ENCODE measurements at regions not wholly inside any gene's neighbourhood (a gene's known extent, or its start where the extent isn't known, plus 50 kb on each side); places are given as distances from the start of the nearest gene placed in this dataset.

GRCh38 chr7:91796122-91796521, 84.4 kb downstream of the MTERF1 start:
- TF ChIP-seq YY1 (IDR thresholded peaks at IDR 0.05; ENCODE audit: insufficient read depth, insufficient read length) (no peak), ZNF274 (IDR thresholded peaks at IDR 0.05; ENCODE audit: low read depth, low read length) (no peak), SUZ12 (IDR thresholded peaks at IDR 0.05; ENCODE audit: extremely low read depth, insufficient read depth, insufficient read length) (no peak)
- Histone ChIP-seq H3K4me1 (ENCODE audit: insufficient read depth, insufficient read length) (no peaks in the 10 kb centered on the region), H3K9me3 (ENCODE audit: insufficient read depth, low read length) (no peaks in the 10 kb centered on the region; the same call in 1 of the 2 replicates), H3K4me3 (ENCODE audit: insufficient read length, low read depth) (no peak overlapping the region), H3K9ac (ENCODE audit: insufficient read length, low read depth) (no peak overlapping the region), H3K36me3 (ENCODE audit: insufficient read depth, insufficient read length, low read length) (no peaks in the 10 kb centered on the region), H3K27me3 (ENCODE audit: insufficient read depth, insufficient read length) (no peaks in the 10 kb centered on the region)
- no peak for DNase-seq (ENCODE audit: low read depth, low spot score)

GRCh38 chr7:91798425-91798824, 82.1 kb downstream of the MTERF1 start:
- Histone ChIP-seq H3K4me1 (ENCODE audit: insufficient read depth, insufficient read length) (no peaks in the 10 kb centered on the region), H3K9ac (ENCODE audit: insufficient read length, low read depth) (no peak overlapping the region), H3K4me3 (ENCODE audit: insufficient read length, low read depth) (no peak overlapping the region), H3K27me3 (ENCODE audit: insufficient read depth, insufficient read length) (no peaks in the 10 kb centered on the region), H3K9me3 (ENCODE audit: insufficient read depth, low read length) (no peaks in the 10 kb centered on the region; the same call in 1 of the 2 replicates), H3K36me3 (ENCODE audit: insufficient read depth, insufficient read length, low read length) (no peaks in the 10 kb centered on the region)
- no peak for TF ChIP-seq SUZ12 (IDR thresholded peaks at IDR 0.05; ENCODE audit: extremely low read depth, insufficient read depth, insufficient read length)
- TF ChIP-seq YY1 (IDR thresholded peaks at IDR 0.05; ENCODE audit: insufficient read depth, insufficient read length), result no peak
- no peak for TF ChIP-seq ZNF274 (IDR thresholded peaks at IDR 0.05; ENCODE audit: low read depth, low read length)
- no peak for DNase-seq (ENCODE audit: low read depth, low spot score)

- H3K4me3 ChIP-seq (ENCODE audit: insufficient read length, low read depth), result no peak overlapping the region
- no peaks in the 10 kb centered on the region for H3K36me3 ChIP-seq (ENCODE audit: insufficient read depth, insufficient read length, low read length)
- H3K9ac ChIP-seq (ENCODE audit: insufficient read length, low read depth), result no peak overlapping the region
- H3K4me1 ChIP-seq (ENCODE audit: insufficient read depth, insufficient read length), result no peaks in the 10 kb centered on the region
- TF ChIP-seq SUZ12 (IDR thresholded peaks at IDR 0.05; ENCODE audit: extremely low read depth, insufficient read depth, insufficient read length) (no peak), YY1 (IDR thresholded peaks at IDR 0.05; ENCODE audit: insufficient read depth, insufficient read length) (no peak), ZNF274 (IDR thresholded peaks at IDR 0.05; ENCODE audit: low read depth, low read length) (no peak)
- no peaks in the 10 kb centered on the region; the same call in 1 of the 2 replicates for H3K9me3 ChIP-seq (ENCODE audit: insufficient read depth, low read length)
- no peak for DNase-seq (ENCODE audit: low read depth, low spot score)
- no peaks in the 10 kb centered on the region for H3K27me3 ChIP-seq (ENCODE audit: insufficient read depth, insufficient read length)
Measured at GRCh38 chr7:91800389-91800788, 80.1 kb downstream of the MTERF1 start.

- no peaks in the 10 kb centered on the region for H3K27me3 ChIP-seq (ENCODE audit: insufficient read depth, insufficient read length)
- no peaks in the 10 kb centered on the region for H3K4me1 ChIP-seq (ENCODE audit: insufficient read depth, insufficient read length)
- H3K36me3 ChIP-seq (ENCODE audit: insufficient read depth, insufficient read length, low read length), result no peaks in the 10 kb centered on the region
- DNase-seq (ENCODE audit: low read depth, low spot score), result no peak
- H3K9ac ChIP-seq (ENCODE audit: insufficient read length, low read depth), result no peak overlapping the region
- TF ChIP-seq YY1 (IDR thresholded peaks at IDR 0.05; ENCODE audit: insufficient read depth, insufficient read length), result no peak
- TF ChIP-seq SUZ12 (IDR thresholded peaks at IDR 0.05; ENCODE audit: extremely low read depth, insufficient read depth, insufficient read length), result no peak
- TF ChIP-seq ZNF274 (IDR thresholded peaks at IDR 0.05; ENCODE audit: low read depth, low read length), result no peak
- H3K4me3 ChIP-seq (ENCODE audit: insufficient read length, low read depth), result no peak overlapping the region
- H3K9me3 ChIP-seq (ENCODE audit: insufficient read depth, low read length), result no peaks in the 10 kb centered on the region; the same call in 1 of the 2 replicates
Measured at GRCh38 chr7:91801331-91801983, 79.0 kb downstream of the MTERF1 start.

GRCh38 chr7:91811236-91811635, 69.3 kb downstream of the MTERF1 start:
- Histone ChIP-seq H3K4me3 (ENCODE audit: insufficient read length, low read depth) (no peak overlapping the region), H3K9me3 (ENCODE audit: insufficient read depth, low read length) (no peaks in the 10 kb centered on the region), H3K9ac (ENCODE audit: insufficient read length, low read depth) (no peak overlapping the region), H3K36me3 (ENCODE audit: insufficient read depth, insufficient read length, low read length) (no peaks in the 10 kb centered on the region), H3K4me1 (ENCODE audit: insufficient read depth, insufficient read length) (no peaks in the 10 kb centered on the region), H3K27me3 (ENCODE audit: insufficient read depth, insufficient read length) (no peaks in the 10 kb centered on the region)
- no peak for TF ChIP-seq ZNF274 (IDR thresholded peaks at IDR 0.05; ENCODE audit: low read depth, low read length)
- TF ChIP-seq YY1 (IDR thresholded peaks at IDR 0.05; ENCODE audit: insufficient read depth, insufficient read length), result no peak
- TF ChIP-seq SUZ12 (IDR thresholded peaks at IDR 0.05; ENCODE audit: extremely low read depth, insufficient read depth, insufficient read length), result no peak
- no peak for DNase-seq (ENCODE audit: low read depth, low spot score)

- H3K9me3 ChIP-seq (ENCODE audit: insufficient read depth, low read length), result no peaks in the 10 kb centered on the region
- DNase-seq (ENCODE audit: low read depth, low spot score), result no peak
- H3K36me3 ChIP-seq (ENCODE audit: insufficient read depth, insufficient read length, low read length), result no peaks in the 10 kb centered on the region
- no peaks in the 10 kb centered on the region for H3K27me3 ChIP-seq (ENCODE audit: insufficient read depth, insufficient read length)
- H3K4me1 ChIP-seq (ENCODE audit: insufficient read depth, insufficient read length), result no peaks in the 10 kb centered on the region
- H3K9ac ChIP-seq (ENCODE audit: insufficient read length, low read depth), result no peak overlapping the region
- no peak overlapping the region for H3K4me3 ChIP-seq (ENCODE audit: insufficient read length, low read depth)
- TF ChIP-seq YY1 (IDR thresholded peaks at IDR 0.05; ENCODE audit: insufficient read depth, insufficient read length) (no peak), ZNF274 (IDR thresholded peaks at IDR 0.05; ENCODE audit: low read depth, low read length) (no peak), SUZ12 (IDR thresholded peaks at IDR 0.05; ENCODE audit: extremely low read depth, insufficient read depth, insufficient read length) (no peak)
Measured at GRCh38 chr7:91811641-91812040, 68.9 kb downstream of the MTERF1 start.

- no peak for DNase-seq (ENCODE audit: low read depth, low spot score)
- H3K4me1 ChIP-seq (ENCODE audit: insufficient read depth, insufficient read length), result no peaks in the 10 kb centered on the region
Measured at GRCh38 chr7:91812388-91812787, 68.1 kb downstream of the MTERF1 start.

More at GRCh38 chr7:91812388-91812787, 68.1 kb downstream of the MTERF1 start:
- Histone ChIP-seq H3K9me3 (ENCODE audit: insufficient read depth, low read length) (no peaks in the 10 kb centered on the region), H3K4me3 (ENCODE audit: insufficient read length, low read depth) (no peak overlapping the region), H3K27me3 (ENCODE audit: insufficient read depth, insufficient read length) (no peaks in the 10 kb centered on the region), H3K36me3 (ENCODE audit: insufficient read depth, insufficient read length, low read length) (no peaks in the 10 kb centered on the region), H3K9ac (ENCODE audit: insufficient read length, low read depth) (no peak overlapping the region)
- TF ChIP-seq SUZ12 (IDR thresholded peaks at IDR 0.05; ENCODE audit: extremely low read depth, insufficient read depth, insufficient read length), result no peak
- no peak for TF ChIP-seq ZNF274 (IDR thresholded peaks at IDR 0.05; ENCODE audit: low read depth, low read length)
- no peak for TF ChIP-seq YY1 (IDR thresholded peaks at IDR 0.05; ENCODE audit: insufficient read depth, insufficient read length)
